Ramos (cell line): ENCODE measurements at regions not wholly inside any gene's neighbourhood (a gene's known extent, or its start where the extent isn't known, plus 50 kb on each side); places are given as distances from the start of the nearest gene placed in this dataset.

Experiments
- in situ Hi-C: fragments of 300-500 bp; cut with MboI; formaldehyde crosslinking; loops from one replicate; pipeline ENCODE4 v1.14.3; 2022; ENCODE audit warnings: low sequenced_read_pairs; ENCODE audit not compliant: unreplicated experiment

GRCh38 chr21:35489389-35489980, 440.4 kb upstream of the RUNX1 start:
- in situ Hi-C loops = no loop called here

GRCh38 chr21:35488946-35489345, 439.8 kb upstream of the RUNX1 start:
- in situ Hi-C loops = no loop called here

GRCh38 chr21:35485364-35485763, 436.3 kb upstream of the RUNX1 start:
- in situ Hi-C loops = no loop called here

- in situ Hi-C loops = no loop called here
These were observed 435.7 kb upstream of the RUNX1 start for GRCh38 chr21:35484851-35485250.

- in situ Hi-C loops = no loop called here
These were observed 434.9 kb upstream of the RUNX1 start for GRCh38 chr21:35484032-35484431.

- in situ Hi-C loops = no loop called here
These were observed 434.0 kb upstream of the RUNX1 start for GRCh38 chr21:35482933-35483662.

- in situ Hi-C loops = no loop called here
These were observed 433.0 kb upstream of the RUNX1 start for GRCh38 chr21:35482096-35482495.

GRCh38 chr21:35481005-35481404, 431.9 kb upstream of the RUNX1 start:
- in situ Hi-C loops = no loop called here

GRCh38 chr21:35479529-35479928, 430.4 kb upstream of the RUNX1 start:
- in situ Hi-C loops = no loop called here

GRCh38 chr21:35479065-35479448, 430.0 kb upstream of the RUNX1 start:
- in situ Hi-C loops = no loop called here

GRCh38 chr21:35478161-35479064, 429.3 kb upstream of the RUNX1 start:
- in situ Hi-C loops = no loop called here

GRCh38 chr21:35477622-35478021, 428.5 kb upstream of the RUNX1 start:
- in situ Hi-C loops = no loop called here

GRCh38 chr21:35476621-35477395, 427.7 kb upstream of the RUNX1 start:
- in situ Hi-C loops = no loop called here

GRCh38 chr21:35475762-35476161, 426.7 kb upstream of the RUNX1 start:
- in situ Hi-C loops = no loop called here

GRCh38 chr21:35475009-35475408, 425.9 kb upstream of the RUNX1 start:
- in situ Hi-C loops = no loop called here

- in situ Hi-C loops = no loop called here
These were observed 424.4 kb upstream of the RUNX1 start for GRCh38 chr21:35473496-35473895.

- in situ Hi-C loops = no loop called here
These were observed 421.4 kb upstream of the RUNX1 start for GRCh38 chr21:35470522-35470921.

GRCh38 chr21:35469498-35469897, 420.4 kb upstream of the RUNX1 start:
- in situ Hi-C loops = no loop called here

GRCh38 chr21:35468991-35469390, 419.9 kb upstream of the RUNX1 start:
- in situ Hi-C loops = no loop called here

GRCh38 chr21:35467566-35467965, 418.5 kb upstream of the RUNX1 start:
- in situ Hi-C loops = no loop called here
